NB4 (cell line): ENCODE measurements at regions not wholly inside any gene's neighbourhood (a gene's known extent, or its start where the extent isn't known, plus 50 kb on each side); places are given as distances from the start of the nearest gene placed in this dataset.

ENCODE experiments used
- CTCF ChIP-seq: IDR thresholded peaks from one replicate; pipeline ENCODE4 v1.5.1; 2012; ENCODE audit warnings: low read depth, low read length
- MYC ChIP-seq: IDR thresholded peaks from 2 replicates; pipeline ENCODE4 v1.6.1; 2011; ENCODE audit warnings: low read depth, low read length

GRCh38 chr20:5662769-5663168, 52.0 kb upstream of the GPCPD1 start:
- TF ChIP-seq CTCF = no peak
- TF ChIP-seq MYC = no peak
